HEK293 (cell line): ENCODE measurements at regions not wholly inside any gene's neighbourhood (a gene's known extent, or its start where the extent isn't known, plus 50 kb on each side); places are given as distances from the start of the nearest gene placed in this dataset.

Experiments
- CTCF ChIA-PET: fragments of 350-600 bp; formaldehyde crosslinking; extraction: SDS; loops from one replicate; lab custom pipeline; 2021; ENCODE audit warnings: antibody characterized with exemption; lab: Yijun Ruan, JAX
- POLR2A ChIA-PET: fragments of 300-600 bp; formaldehyde crosslinking; extraction: SDS; loops from one replicate; lab custom pipeline; 2020; ENCODE audit warnings: antibody characterized with exemption, inconsistent platforms; lab: Yijun Ruan, JAX
- H3K27ac ChIP-seq: fragments of 200-500 bp; sonication (Bioruptor generic); 2 replicates; pipeline ENCODE4 v1.5.1; 2014; ENCODE audit warnings: low read depth, low read length, control low read depth, inconsistent platforms; ENCODE audit errors: extremely low read depth
- H3K36me3 ChIP-seq, 2 experiments: fragments of 200-500 bp in 1 of 2; sonication (Bioruptor generic) in 1 of 2; 1 replicate in 1 of 2; 2 replicates in 1 of 2; pipeline ENCODE4 v1.5.1; 2014 to 2017; ENCODE audit warnings: inconsistent platforms in 2 of 2, low read length in 2 of 2; ENCODE audit not compliant: control insufficient read depth in 2 of 2, insufficient read depth in 1 of 2
- H3K4me1 ChIP-seq: fragments of 200-500 bp; sonication (Bioruptor generic); 2 replicates; pipeline ENCODE4 v1.5.1; 2014; ENCODE audit warnings: mild to moderate bottlenecking, low read length, inconsistent platforms; ENCODE audit not compliant: control insufficient read depth, insufficient read depth
- H3K4me3 ChIP-seq: 2 replicates; pipeline ENCODE4 v1.5.1; 2011; ENCODE audit warnings: low read depth, mild to moderate bottlenecking, control low read depth, low read length, moderate library complexity
- H3K9me3 ChIP-seq: fragments of 200-500 bp; sonication (Bioruptor generic); 2 replicates; pipeline ENCODE4 v1.5.1; 2014; ENCODE audit warnings: low read depth, low read length, inconsistent platforms; ENCODE audit not compliant: control insufficient read depth, insufficient read depth
- EGR2 ChIP-seq: fragments of 450-650 bp; formaldehyde crosslinking; IDR thresholded peaks from 2 replicates; pipeline ENCODE4 v1.5.1; 2016; ENCODE audit warnings: low read depth, missing biosample characterization, missing genetic modification characterization
- GLIS2 ChIP-seq: fragments of 450-650 bp; formaldehyde crosslinking; IDR thresholded peaks from 2 replicates; pipeline ENCODE4 v1.5.1; 2016; ENCODE audit warnings: missing biosample characterization, missing genetic modification characterization
- KLF16 ChIP-seq: fragments of 450-650 bp; formaldehyde crosslinking; IDR thresholded peaks from 2 replicates; pipeline ENCODE4 v1.5.1; 2017; ENCODE audit warnings: missing biosample characterization, missing genetic modification characterization
- KLF17 ChIP-seq: fragments of 450-650 bp; formaldehyde crosslinking; IDR thresholded peaks from 2 replicates; pipeline ENCODE4 v1.5.1; 2016; ENCODE audit warnings: missing biosample characterization, missing genetic modification characterization
- MYNN ChIP-seq: fragments of 450-650 bp; formaldehyde crosslinking; IDR thresholded peaks from 2 replicates; pipeline ENCODE4 v1.5.1; 2016; ENCODE audit warnings: missing biosample characterization, missing genetic modification characterization, borderline replicate concordance
- PRDM6 ChIP-seq: fragments of 450-650 bp; formaldehyde crosslinking; IDR thresholded peaks from 2 replicates; pipeline ENCODE4 v1.5.1; 2017; ENCODE audit warnings: missing biosample characterization, missing genetic modification characterization
- SALL2 ChIP-seq: fragments of 450-650 bp; formaldehyde crosslinking; IDR thresholded peaks from 2 replicates; pipeline ENCODE4 v1.5.0; 2017; ENCODE audit warnings: missing biosample characterization, mild to moderate bottlenecking, missing genetic modification characterization, borderline replicate concordance
- SCRT2 ChIP-seq: fragments of 450-650 bp; formaldehyde crosslinking; IDR thresholded peaks from 2 replicates; pipeline ENCODE4 v1.5.1; 2016; ENCODE audit warnings: missing biosample characterization, missing genetic modification characterization
- ZEB2 ChIP-seq: fragments of 450-650 bp; formaldehyde crosslinking; IDR thresholded peaks from 2 replicates; pipeline ENCODE4 v1.5.1; 2016; ENCODE audit warnings: missing biosample characterization, missing genetic modification characterization
- ZFP41 ChIP-seq: fragments of 450-650 bp; formaldehyde crosslinking; IDR thresholded peaks from 2 replicates; pipeline ENCODE4 v1.5.1; 2016; ENCODE audit warnings: missing biosample characterization, missing genetic modification characterization, borderline replicate concordance
- ZIC2 ChIP-seq: fragments of 450-650 bp; formaldehyde crosslinking; IDR thresholded peaks from 2 replicates; pipeline ENCODE4 v1.5.1; 2016; ENCODE audit warnings: missing biosample characterization, missing genetic modification characterization
- ZNF132 ChIP-seq: fragments of 450-650 bp; formaldehyde crosslinking; IDR thresholded peaks from 2 replicates; pipeline ENCODE4 v1.5.1; 2017; ENCODE audit warnings: missing biosample characterization, missing genetic modification characterization, borderline replicate concordance
- ZNF138 ChIP-seq: fragments of 450-650 bp; formaldehyde crosslinking; IDR thresholded peaks from 2 replicates; pipeline ENCODE4 v1.5.1; 2016; ENCODE audit warnings: missing biosample characterization, missing genetic modification characterization, borderline replicate concordance
- ZNF140 ChIP-seq: fragments of 450-650 bp; formaldehyde crosslinking; IDR thresholded peaks from 2 replicates; pipeline ENCODE4 v1.5.1; 2016; ENCODE audit warnings: missing biosample characterization, missing genetic modification characterization
- ZNF23 ChIP-seq: fragments of 450-650 bp; formaldehyde crosslinking; IDR thresholded peaks from 2 replicates; pipeline ENCODE4 v1.5.1; 2016; ENCODE audit warnings: missing biosample characterization, missing genetic modification characterization, borderline replicate concordance
- ZNF266 ChIP-seq: fragments of 450-650 bp; formaldehyde crosslinking; IDR thresholded peaks from 2 replicates; pipeline ENCODE4 v1.5.1; 2016; ENCODE audit warnings: missing biosample characterization, missing genetic modification characterization, low read depth
- ZNF292 ChIP-seq: fragments of 450-650 bp; formaldehyde crosslinking; IDR thresholded peaks from 2 replicates; pipeline ENCODE4 v1.5.1; 2016; ENCODE audit warnings: low read depth, missing biosample characterization, missing genetic modification characterization, borderline replicate concordance
- ZNF302 ChIP-seq: fragments of 450-650 bp; formaldehyde crosslinking; IDR thresholded peaks from 2 replicates; pipeline ENCODE4 v1.5.1; 2016; ENCODE audit warnings: missing biosample characterization, missing genetic modification characterization, low read depth
- ZNF366 ChIP-seq: fragments of 450-650 bp; formaldehyde crosslinking; conservative IDR thresholded peaks from 2 replicates; pipeline ENCODE4 v1.5.1; 2016; ENCODE audit warnings: missing biosample characterization, missing genetic modification characterization
- ZNF501 ChIP-seq: fragments of 450-650 bp; formaldehyde crosslinking; IDR thresholded peaks from 2 replicates; pipeline ENCODE4 v1.5.1; 2016; ENCODE audit warnings: missing biosample characterization, missing genetic modification characterization
- ZNF510 ChIP-seq: fragments of 450-650 bp; formaldehyde crosslinking; IDR thresholded peaks from 2 replicates; pipeline ENCODE4 v1.5.1; 2018; ENCODE audit warnings: mild to moderate bottlenecking, missing genetic modification characterization, missing biosample characterization; ENCODE audit not compliant: insufficient replicate concordance
- TF ChIP-seq, protein P1 (sequence below): fragments of 450-650 bp; formaldehyde crosslinking; IDR thresholded peaks from 2 replicates; pipeline ENCODE4 v1.5.1; 2016; ENCODE audit warnings: missing biosample characterization, missing genetic modification characterization
- TF ChIP-seq, protein P2 (sequence below): fragments of 450-650 bp; formaldehyde crosslinking; IDR thresholded peaks from 2 replicates; pipeline ENCODE4 v1.5.1; 2016; ENCODE audit warnings: missing biosample characterization, missing genetic modification characterization
- TF ChIP-seq, protein P3 (sequence below): fragments of 450-650 bp; formaldehyde crosslinking; IDR thresholded peaks from 2 replicates; pipeline ENCODE4 v1.5.1; 2016; ENCODE audit warnings: missing biosample characterization, missing genetic modification characterization

- H3K4me3 ChIP-seq: no peak overlapping the region
- ChIA-PET CTCF (no interaction called here), POLR2A (no interaction called here)
These were observed 317.6 kb upstream of the RASGRP1 start for GRCh38 chr15:38882221-38882620.

DNA sequence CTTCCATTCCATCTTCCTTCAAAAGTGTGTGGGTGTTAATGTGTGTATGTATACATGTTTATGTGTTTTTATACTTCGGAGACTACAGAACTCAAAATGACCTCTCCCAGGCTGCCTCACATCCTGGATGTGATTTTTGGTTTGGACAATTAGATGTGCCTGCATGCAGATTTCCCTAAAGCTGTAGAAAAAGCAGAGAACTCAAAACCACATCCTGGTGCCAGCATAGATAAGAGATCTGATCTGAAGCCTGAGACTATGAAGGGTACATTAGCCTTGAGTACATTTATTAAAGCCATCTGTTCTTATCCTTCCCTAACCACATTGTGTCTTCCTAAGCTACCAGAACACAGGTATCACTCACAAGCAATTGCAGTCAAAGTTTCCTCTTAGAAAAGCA is 319.4 kb upstream of the RASGRP1 start:
- H3K4me3 ChIP-seq: no peak overlapping the region
- ChIA-PET CTCF (no interaction called here), POLR2A (no interaction called here)
- H3K36me3 ChIP-seq: no peaks in the 10 kb centered on the region
- no peaks in the 10 kb centered on the region for H3K4me1 ChIP-seq
- no peak overlapping the region for H3K27ac ChIP-seq
- H3K9me3 ChIP-seq: no peaks in the 10 kb centered on the region
- no peak for TF ChIP-seq ZNF501 (tag by site-specific recombination)

More at GRCh38 chr15:38882221-38882620, 317.6 kb upstream of the RASGRP1 start:
- TF ChIP-seq, protein P1, sequence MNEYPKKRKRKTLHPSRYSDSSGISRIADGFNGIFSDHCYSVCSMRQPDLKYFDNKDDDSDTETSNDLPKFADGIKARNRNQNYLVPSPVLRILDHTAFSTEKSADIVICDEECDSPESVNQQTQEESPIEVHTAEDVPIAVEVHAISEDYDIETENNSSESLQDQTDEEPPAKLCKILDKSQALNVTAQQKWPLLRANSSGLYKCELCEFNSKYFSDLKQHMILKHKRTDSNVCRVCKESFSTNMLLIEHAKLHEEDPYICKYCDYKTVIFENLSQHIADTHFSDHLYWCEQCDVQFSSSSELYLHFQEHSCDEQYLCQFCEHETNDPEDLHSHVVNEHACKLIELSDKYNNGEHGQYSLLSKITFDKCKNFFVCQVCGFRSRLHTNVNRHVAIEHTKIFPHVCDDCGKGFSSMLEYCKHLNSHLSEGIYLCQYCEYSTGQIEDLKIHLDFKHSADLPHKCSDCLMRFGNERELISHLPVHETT: no peak
- TF ChIP-seq KLF17 (tag by site-specific recombination) (no peak), ZFP41 (tag by site-specific recombination) (no peak), ZNF292 (tag by site-specific recombination) (no peak), ZNF510 (no peak), ZNF302 (no peak), ZNF132 (tag by site-specific recombination) (no peak), SALL2 (tag by site-specific recombination) (no peak), EGR2 (tag by site-specific recombination) (no peak), ZNF366 (no peak), ZNF140 (tag by site-specific recombination) (no peak)
- TF ChIP-seq, protein P2, sequence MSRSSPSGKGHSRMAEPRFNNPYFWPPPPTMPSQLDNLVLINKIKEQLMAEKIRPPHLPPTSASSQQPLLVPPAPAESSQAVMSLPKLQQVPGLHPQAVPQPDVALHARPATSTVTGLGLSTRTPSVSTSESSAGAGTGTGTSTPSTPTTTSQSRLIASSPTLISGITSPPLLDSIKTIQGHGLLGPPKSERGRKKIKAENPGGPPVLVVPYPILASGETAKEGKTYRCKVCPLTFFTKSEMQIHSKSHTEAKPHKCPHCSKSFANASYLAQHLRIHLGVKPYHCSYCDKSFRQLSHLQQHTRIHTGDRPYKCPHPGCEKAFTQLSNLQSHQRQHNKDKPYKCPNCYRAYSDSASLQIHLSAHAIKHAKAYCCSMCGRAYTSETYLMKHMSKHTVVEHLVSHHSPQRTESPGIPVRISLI (tag by site-specific recombination): no peak
- TF ChIP-seq, protein P3, sequence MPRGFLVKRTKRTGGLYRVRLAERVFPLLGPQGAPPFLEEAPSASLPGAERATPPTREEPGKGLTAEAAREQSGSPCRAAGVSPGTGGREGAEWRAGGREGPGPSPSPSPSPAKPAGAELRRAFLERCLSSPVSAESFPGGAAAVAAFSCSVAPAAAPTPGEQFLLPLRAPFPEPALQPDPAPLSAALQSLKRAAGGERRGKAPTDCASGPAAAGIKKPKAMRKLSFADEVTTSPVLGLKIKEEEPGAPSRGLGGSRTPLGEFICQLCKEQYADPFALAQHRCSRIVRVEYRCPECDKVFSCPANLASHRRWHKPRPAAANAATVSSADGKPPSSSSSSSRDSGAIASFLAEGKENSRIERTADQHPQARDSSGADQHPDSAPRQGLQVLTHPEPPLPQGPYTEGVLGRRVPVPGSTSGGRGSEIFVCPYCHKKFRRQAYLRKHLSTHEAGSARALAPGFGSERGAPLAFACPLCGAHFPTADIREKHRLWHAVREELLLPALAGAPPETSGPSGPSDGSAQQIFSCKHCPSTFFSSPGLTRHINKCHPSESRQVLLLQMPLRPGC (tag by site-specific recombination): no peak
- H3K4me1 ChIP-seq: no peaks in the 10 kb centered on the region
- H3K27ac ChIP-seq: no peak overlapping the region
- no peaks in the 10 kb centered on the region for H3K9me3 ChIP-seq
- no peaks in the 10 kb centered on the region for H3K36me3 ChIP-seq

GRCh38 chr15:38885001-38885400 is 320.4 kb upstream of the RASGRP1 start:
- CTCF ChIA-PET: no interaction called here
- H3K4me3 ChIP-seq: no peak overlapping the region
- POLR2A ChIA-PET: no interaction called here
- H3K36me3 ChIP-seq: no peaks in the 10 kb centered on the region
- no peaks in the 10 kb centered on the region for H3K9me3 ChIP-seq
- H3K27ac ChIP-seq: no peak overlapping the region
- H3K4me1 ChIP-seq: no peaks in the 10 kb centered on the region
- no peak for TF ChIP-seq ZEB2 (tag by site-specific recombination)
- no peak for TF ChIP-seq ZNF302
- TF ChIP-seq ZIC2 (tag by site-specific recombination): no peak
- TF ChIP-seq ZNF266 (tag by site-specific recombination): no peak
- no peak for TF ChIP-seq MYNN (tag by site-specific recombination)
- TF ChIP-seq PRDM6 (tag by site-specific recombination): no peak
- TF ChIP-seq ZNF138 (tag by site-specific recombination): no peak
- no peak for TF ChIP-seq GLIS2 (tag by site-specific recombination)
- TF ChIP-seq KLF16 (tag by site-specific recombination): no peak
- TF ChIP-seq, protein P3 (tag by site-specific recombination): no peak
- TF ChIP-seq SCRT2: no peak
- no peak for TF ChIP-seq ZNF23 (tag by site-specific recombination)
